DMS 273 (cell line): ENCODE measurements at regions not wholly inside any gene's neighbourhood (a gene's known extent, or its start where the extent isn't known, plus 50 kb on each side); places are given as distances from the start of the nearest gene placed in this dataset.
A peak's percentile ranks its signal among the peaks of the same experiment; 100 is the strongest.
"Not testable (repeated sequence)": the region's sequence is repeated elsewhere in the genome, so short reads cannot be mapped to it uniquely, and the experiment has no call there.

Source experiments
- DNase-seq: peaks from one replicate; lab custom pipeline; 2025; ENCODE audit not compliant: unreplicated experiment; lab: John Stamatoyannopoulos, UW

DNA sequence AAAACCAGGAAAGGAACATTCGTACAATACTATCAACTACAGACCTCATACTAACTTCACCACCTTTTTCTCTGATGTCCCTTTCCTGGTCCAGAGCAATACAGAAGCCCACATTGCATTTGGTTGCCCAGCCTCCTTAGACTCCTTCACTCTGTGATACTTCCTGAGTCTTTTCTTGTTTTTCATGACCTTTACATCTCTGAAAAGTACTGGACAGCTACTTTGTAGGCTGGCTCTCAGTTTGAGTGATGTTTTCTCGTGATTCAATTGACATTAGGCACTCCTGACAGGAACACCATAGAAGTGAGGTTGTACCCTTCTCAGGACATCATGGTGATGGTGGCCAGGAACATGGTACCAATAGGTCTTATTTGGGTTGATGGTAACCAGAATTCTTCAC, 185.9 kb upstream of the SLC39A10 start:
- no peak for DNase-seq

- DNase-seq = no peak
Observed at GRCh38 chr2:195470622-195471021, 186.4 kb upstream of the SLC39A10 start.

DNA sequence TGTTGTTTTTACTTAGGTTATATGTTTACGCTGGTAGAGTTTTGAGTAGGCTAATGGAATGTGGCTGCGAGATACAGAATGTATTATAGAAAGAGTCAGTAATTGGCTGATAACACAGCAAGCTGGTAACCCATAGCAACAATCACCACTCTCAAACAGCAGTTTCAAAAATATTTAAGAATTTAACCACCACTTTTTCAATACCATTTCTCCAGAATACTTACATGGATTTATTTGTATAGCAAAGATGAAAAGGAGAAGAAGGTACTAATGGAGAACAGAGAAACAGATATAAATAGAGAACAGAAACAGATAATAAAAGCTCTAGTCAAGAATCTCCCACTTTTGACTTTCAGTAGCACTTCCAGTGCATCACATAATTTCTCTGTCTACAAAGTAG, 188.3 kb upstream of the SLC39A10 start:
- DNase-seq = no peak

DNA sequence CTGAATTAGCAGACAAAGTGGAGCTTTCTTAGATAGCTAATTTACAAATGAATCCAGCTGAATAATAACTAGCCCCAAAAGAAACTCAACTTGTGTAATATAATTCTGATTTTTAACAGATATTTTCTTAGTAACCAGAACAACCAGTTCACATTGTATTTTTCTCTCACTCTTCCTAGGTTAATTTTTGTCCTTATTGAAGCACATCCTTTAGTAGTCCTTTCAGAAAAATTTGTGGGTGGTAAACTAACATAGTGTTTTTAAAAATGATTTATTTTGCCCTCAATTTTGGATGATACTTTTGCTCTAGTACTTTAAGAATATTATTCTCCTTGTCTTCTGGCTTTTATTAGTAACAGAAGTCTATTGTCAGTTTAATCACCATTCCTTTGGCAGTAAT, 190.6 kb upstream of the SLC39A10 start:
- DNase-seq = no peak

- no peak for DNase-seq
Observed at GRCh38 chr2:195461010-195461409, 196.0 kb upstream of the SLC39A10 start.

DNA sequence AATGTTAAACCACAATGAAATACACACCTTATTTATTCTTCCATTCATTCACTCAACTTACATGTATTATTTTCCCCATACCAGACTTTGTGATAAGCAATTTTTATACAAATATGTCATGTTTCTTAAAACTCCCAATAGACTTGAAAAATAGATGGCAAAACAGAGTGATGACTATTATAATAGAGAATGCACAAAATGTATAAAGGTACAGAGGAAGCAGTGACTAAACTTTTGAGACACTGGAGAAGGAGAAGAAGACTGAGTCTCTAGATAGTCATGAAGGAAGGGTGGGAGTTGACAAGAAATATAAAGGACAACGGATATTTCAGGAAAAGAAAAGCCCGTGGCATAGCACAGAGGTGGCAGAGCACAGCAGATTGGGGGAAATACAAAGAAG, 198.1 kb upstream of the SLC39A10 start:
- DNase-seq = no peak

- DNase-seq = no peak
Observed at GRCh38 chr2:195457873-195458272, 199.2 kb upstream of the SLC39A10 start.

- DNase-seq = no peak
Observed at GRCh38 chr2:195456771-195457170, 200.3 kb upstream of the SLC39A10 start.

DNA sequence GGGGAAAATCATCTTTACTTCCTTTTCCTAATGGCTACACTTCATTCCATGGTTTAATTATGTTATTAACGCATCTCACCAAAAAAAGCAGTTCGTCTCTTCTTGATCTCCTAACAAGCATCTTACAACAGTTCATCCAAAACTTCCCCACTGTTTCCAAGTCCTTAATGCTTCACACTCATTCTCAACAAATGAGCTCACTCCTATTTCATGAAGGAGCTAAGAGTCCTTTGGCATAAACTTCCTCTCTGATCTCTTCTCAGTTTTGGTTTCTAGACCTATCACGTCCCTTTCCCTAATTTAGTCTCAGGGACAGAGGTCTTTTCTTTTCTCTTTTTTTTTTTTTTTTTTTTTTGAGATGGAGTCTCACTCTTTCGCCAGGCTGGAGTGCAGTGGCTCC, 205.9 kb upstream of the SLC39A10 start:
- DNase-seq = no peak

GRCh38 chr2:195450552-195451113, 206.4 kb upstream of the SLC39A10 start:
- DNase-seq = peak; percentile 9

- DNase-seq = no peak
Observed at GRCh38 chr2:195447323-195447975, 209.6 kb upstream of the SLC39A10 start.

- no peak for DNase-seq
Observed at GRCh38 chr2:195445639-195446038, 211.4 kb upstream of the SLC39A10 start.

DNA sequence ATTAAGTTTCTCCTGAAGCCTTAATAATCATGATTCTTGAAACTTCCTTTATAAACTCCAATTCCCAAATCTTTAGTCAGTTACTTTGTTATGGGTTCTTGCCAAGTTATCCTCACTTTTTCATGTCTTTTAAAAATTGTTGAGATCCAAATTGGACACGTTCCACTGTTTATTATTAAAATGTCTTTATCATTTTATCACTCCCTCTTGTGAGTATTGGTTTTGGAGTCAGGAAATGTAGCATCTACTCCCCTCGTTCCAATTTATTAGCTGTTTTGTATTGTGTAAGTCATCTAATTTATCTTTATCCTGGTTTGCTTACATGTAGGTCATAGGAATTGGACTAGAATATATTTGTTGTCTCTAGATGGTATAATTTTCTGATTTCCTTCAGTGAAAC, 213.1 kb upstream of the SLC39A10 start:
- no peak for DNase-seq

DNA sequence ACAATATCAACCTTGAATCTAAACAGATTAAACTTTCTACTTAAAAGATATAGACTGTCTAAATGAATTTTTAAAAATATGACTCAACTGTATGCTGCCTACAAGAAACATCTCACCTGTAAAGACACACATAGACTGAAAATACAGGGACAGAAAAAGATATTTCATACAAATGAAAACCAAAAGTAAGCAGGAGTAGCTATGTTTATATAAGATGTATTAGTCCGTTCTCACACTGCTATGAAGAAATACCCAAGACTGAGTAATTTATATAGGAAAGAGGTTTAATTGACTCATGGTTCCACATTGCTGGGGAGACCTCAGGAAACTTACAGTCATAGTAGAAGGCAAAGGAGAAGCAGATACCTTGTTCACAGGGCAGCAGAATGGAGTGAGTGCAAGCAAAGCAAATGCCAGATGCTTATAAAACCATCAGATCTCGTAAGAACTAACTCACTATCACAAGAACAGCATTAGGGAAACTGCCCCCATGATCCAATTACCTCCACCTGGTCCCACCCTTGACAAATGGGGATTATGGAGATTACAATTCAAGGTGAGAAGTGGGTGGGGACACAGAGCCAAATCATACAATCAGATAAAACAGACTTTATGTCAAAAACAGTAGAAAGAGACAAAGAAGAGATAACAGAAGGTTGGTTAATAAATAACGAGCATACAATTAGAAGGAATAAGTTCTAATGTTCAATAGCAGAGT, 214.4 kb upstream of the SLC39A10 start:
- DNase-seq = no peak

- DNase-seq = no peak
Observed at GRCh38 chr2:195438692-195439091, 218.3 kb upstream of the SLC39A10 start.

GRCh38 chr2:195437521-195437920, 219.5 kb upstream of the SLC39A10 start:
- DNase-seq = no peak

- DNase-seq = no peak
Observed at GRCh38 chr2:195434346-195434745, 222.7 kb upstream of the SLC39A10 start.

- DNase-seq = not testable (repeated sequence)
Observed at GRCh38 chr2:195433729-195434128, 223.3 kb upstream of the SLC39A10 start.

DNA sequence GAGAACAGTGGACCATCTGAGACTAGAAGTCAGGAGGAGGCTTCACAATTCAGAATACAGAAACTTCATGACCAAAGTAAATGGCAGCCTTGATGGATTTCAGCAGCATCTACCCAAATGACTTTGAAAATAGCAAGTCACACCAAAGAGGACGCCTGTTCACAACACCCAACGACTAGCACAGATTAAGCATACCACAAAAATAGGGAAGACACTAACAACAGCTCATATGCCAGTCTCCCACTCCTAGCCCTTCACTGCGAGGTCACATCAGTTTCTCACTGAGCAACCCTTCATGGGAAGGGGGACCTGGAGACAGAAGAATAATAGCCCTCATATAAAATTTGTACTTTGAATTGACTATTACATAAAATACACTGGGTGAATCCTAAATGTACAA, 228.4 kb upstream of the SLC39A10 start:
- no peak for DNase-seq

DNA sequence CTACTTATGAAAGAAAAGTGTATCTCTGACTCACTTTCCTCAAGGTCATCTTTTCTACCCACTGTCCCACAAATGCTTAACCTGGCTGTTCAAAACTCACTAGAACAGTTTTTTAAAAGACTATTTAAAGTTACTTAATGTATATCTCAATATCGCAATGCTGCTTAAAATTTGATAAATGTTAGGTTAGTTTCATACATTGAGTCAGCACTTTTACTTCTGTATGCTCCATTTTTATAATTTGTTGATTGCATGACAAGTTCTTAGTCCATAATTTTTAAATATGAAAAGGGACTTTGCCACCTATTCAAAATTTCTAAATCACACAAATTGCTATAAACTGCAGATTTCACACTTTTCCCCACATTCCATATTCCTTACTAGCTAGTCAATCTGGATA, 231.7 kb upstream of the SLC39A10 start:
- no peak for DNase-seq

DNA sequence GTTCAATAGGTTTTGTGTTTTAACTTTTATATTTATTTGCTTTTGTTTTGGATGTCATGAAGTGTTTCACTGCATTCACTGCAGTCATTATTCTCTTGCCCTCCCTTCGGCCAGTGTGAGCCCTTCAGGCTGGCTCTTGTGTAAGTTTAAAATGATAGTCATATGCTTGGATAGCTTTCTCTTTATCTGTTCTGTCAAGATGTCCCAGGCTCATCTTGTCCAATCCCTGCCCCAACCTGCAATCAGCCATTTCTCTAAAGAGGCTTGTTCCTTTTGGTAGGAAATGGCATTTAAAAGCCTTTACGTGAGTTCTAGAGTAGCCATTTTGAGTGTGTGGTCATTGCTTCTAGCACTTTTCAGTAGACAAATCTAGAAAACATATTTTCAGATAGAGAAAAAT, 238.0 kb upstream of the SLC39A10 start:
- no peak for DNase-seq

DNA sequence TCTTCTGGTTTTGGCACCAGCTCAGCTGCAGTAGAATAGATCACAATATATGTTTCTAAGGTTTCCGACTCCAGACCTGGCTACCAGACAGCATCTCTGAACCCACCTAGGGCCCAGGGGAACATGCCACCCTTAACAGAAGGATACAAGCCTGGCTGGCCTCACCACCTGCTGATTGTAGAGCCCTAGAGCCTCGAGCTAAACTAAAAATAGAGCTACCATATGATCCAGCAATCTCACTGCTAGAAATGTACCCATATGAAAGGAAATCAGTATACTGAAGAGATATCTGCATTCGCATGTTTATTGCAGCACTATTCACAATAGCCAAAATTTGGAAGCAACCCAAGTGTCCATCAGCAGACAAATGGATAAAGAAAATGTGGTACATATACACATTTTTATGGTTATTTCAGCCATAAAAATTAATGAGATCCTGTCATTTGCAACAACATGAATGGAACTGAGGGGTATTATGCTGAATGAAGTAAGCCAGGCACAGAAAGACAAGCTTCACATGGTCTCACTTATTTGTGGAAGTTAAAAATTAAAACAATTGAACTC, 242.4 kb upstream of the SLC39A10 start:
- no peak for DNase-seq
